CD14-positive monocyte (primary cell): ENCODE measurements at regions not wholly inside any gene's neighbourhood (a gene's known extent, or its start where the extent isn't known, plus 50 kb on each side); places are given as distances from the start of the nearest gene placed in this dataset.

Source experiments
- DNase-seq, 3 donors: peaks; one replicate each; pipeline ENCODE4 v3.0.0-alpha.2; 2011 to 2022
- H2AFZ ChIP-seq: 2 replicates; pipeline ENCODE4 v1.6.0; 2012; ENCODE audit warnings: mild to moderate bottlenecking, low read depth, low read length, inconsistent platforms; ENCODE audit not compliant: insufficient read depth, poor library complexity, severe bottlenecking
- H3K27ac ChIP-seq, 2 donors: 1 replicate in 1 of 2; 2 replicates in 1 of 2; pipeline ENCODE4 v1.5.1; 2012 to 2013; ENCODE audit warnings: low read length in 2 of 2, control low read depth in 1 of 2, inconsistent platforms in 1 of 2, low read depth in 1 of 2, mild to moderate bottlenecking in 1 of 2
- H3K27me3 ChIP-seq, 2 donors: one replicate each; pipeline versions ENCODE4 v1.6.0 to v1.6.1; 2011 to 2013; ENCODE audit warnings: low read length in 2 of 2; ENCODE audit not compliant: control insufficient read depth in 2 of 2, insufficient read depth in 2 of 2
- H3K36me3 ChIP-seq, 2 donors: replicated peaks in 1 of 2; 1 replicate in 1 of 2; 2 replicates in 1 of 2; pipeline versions ENCODE4 v1.5.1 to v1.6.1; 2012 to 2013; ENCODE audit warnings: low read length in 2 of 2, control low read depth in 1 of 2, inconsistent platforms in 1 of 2, mild to moderate bottlenecking in 1 of 2; ENCODE audit not compliant: insufficient read depth in 2 of 2, control insufficient read depth in 1 of 2
- H3K4me1 ChIP-seq, 2 donors: 1 replicate in 1 of 2; 2 replicates in 1 of 2; pipeline versions ENCODE4 v1.5.1 to v1.6.1; 2012 to 2013; ENCODE audit warnings: low read length in 2 of 2, control low read depth in 1 of 2, inconsistent platforms in 1 of 2, mild to moderate bottlenecking in 1 of 2, moderate library complexity in 1 of 2; ENCODE audit not compliant: insufficient read depth in 2 of 2, control insufficient read depth in 1 of 2
- H3K4me2 ChIP-seq: replicated peaks from 2 replicates; pipeline ENCODE3; 2012; ENCODE audit warnings: low read length, moderate library complexity, mild to moderate bottlenecking; ENCODE audit not compliant: poor library complexity, severe bottlenecking; ENCODE audit errors: extremely low read depth
- H3K4me3 ChIP-seq, 3 experiments: fragments of 200-600 bp in 1 of 3; sonication (generic) in 1 of 3; replicated peaks in 1 of 3; 1 replicate in 2 of 3; 2 replicates in 1 of 3; pipeline ENCODE4 v1.5.1; 2011 to 2013; ENCODE audit warnings: low read length in 3 of 3, mild to moderate bottlenecking in 3 of 3, control low read depth in 2 of 3, low read depth in 2 of 3, inconsistent platforms in 1 of 3, moderate library complexity in 1 of 3
- H3K79me2 ChIP-seq: 2 replicates; pipeline ENCODE4 v1.6.0; 2012; ENCODE audit warnings: mild to moderate bottlenecking, control low read depth, inconsistent platforms, low read length, moderate library complexity; ENCODE audit not compliant: insufficient read depth
- H3K9ac ChIP-seq: 2 replicates; pipeline ENCODE4 v1.6.0; 2017; ENCODE audit warnings: low read length, mild to moderate bottlenecking; ENCODE audit not compliant: insufficient read depth, poor library complexity, severe bottlenecking
- H3K9me3 ChIP-seq, 2 donors: replicated peaks in 1 of 2; 1 replicate in 1 of 2; 2 replicates in 1 of 2; pipeline versions ENCODE4 v1.5.1 to v1.6.1; 2012 to 2013; ENCODE audit warnings: low read length in 2 of 2, control low read depth in 1 of 2; ENCODE audit not compliant: control insufficient read depth in 1 of 2, insufficient read depth in 1 of 2
- H4K20me1 ChIP-seq: 2 replicates; pipeline ENCODE4 v1.6.0; 2012; ENCODE audit warnings: mild to moderate bottlenecking, low read length, control low read depth, moderate library complexity; ENCODE audit not compliant: insufficient read depth
- H3K27ac Mint-ChIP-seq, 7 donors: one replicate each; pipeline ENCODE4 v1.8.0; 2020; ENCODE audit warnings: mild to moderate bottlenecking in 7 of 7, mixed read lengths in 7 of 7, moderate library complexity in 6 of 7, inconsistent platforms in 2 of 7
- H3K27me3 Mint-ChIP-seq, 3 donors: one replicate each; pipeline ENCODE4 v1.8.0; 2021 to 2022; ENCODE audit warnings: low read depth in 3 of 3, mild to moderate bottlenecking in 3 of 3, mixed read lengths in 3 of 3, moderate library complexity in 3 of 3, inconsistent platforms in 1 of 3
- H3K36me3 Mint-ChIP-seq, 2 donors: one replicate each; pipeline ENCODE4 v1.8.0; 2020; ENCODE audit warnings: mixed read lengths in 2 of 2, inconsistent platforms in 1 of 2, mild to moderate bottlenecking in 1 of 2
- H3K4me1 Mint-ChIP-seq: one replicate; pipeline ENCODE4 v1.8.0; 2020; ENCODE audit warnings: mild to moderate bottlenecking, mixed read lengths
- H3K4me3 Mint-ChIP-seq, 2 donors: one replicate each; pipeline ENCODE4 v1.8.0; 2020; ENCODE audit warnings: mild to moderate bottlenecking in 2 of 2, mixed read lengths in 2 of 2, moderate library complexity in 1 of 2
- H3K9me3 Mint-ChIP-seq, 7 donors: one replicate each; pipeline ENCODE4 v1.8.0; 2020 to 2022; ENCODE audit warnings: mixed read lengths in 7 of 7, mild to moderate bottlenecking in 6 of 7, moderate library complexity in 6 of 7, inconsistent platforms in 2 of 7
- CTCF ChIP-seq: fragments of 200-600 bp; IDR thresholded peaks from one replicate; pipeline ENCODE4 v1.8.0; 2022; ENCODE audit warnings: antibody characterized with exemption, mild to moderate bottlenecking
- WGBS: methylation state at CpG from one replicate; pipeline ENCODE4 v1.1.5; 2013; ENCODE audit warnings: missing lambda C conversion rate; ENCODE audit not compliant: insufficient coverage; 5-methylcytosine and 5-hydroxymethylcytosine counted together
- intact Hi-C, 2 donors: fragments of 100-400 bp; cut with micrococcal nuclease; formaldehyde crosslinking; loops; one replicate each; pipeline versions ENCODE4 v1.15.0 to v1.15.1; 2023

GRCh38 chrX:4809571-4809970, 1096.1 kb upstream of the PRKX start:
- Mint-ChIP-seq H3K9me3 (peaks cover 0 to 12% (median 4%) of the 10 kb centered on the region in 7 donors), H3K27me3 (peaks cover 0 to 2% (median 0%) of the 10 kb centered on the region in 3 donors), H3K36me3 (no peaks in the 10 kb centered on the region), H3K27ac (no peak overlapping the region), H3K4me3 (no peak overlapping the region), H3K4me1 (no peaks in the 10 kb centered on the region)
- WGBS = no CpG with 5 or more reads among the region's 4 CpGs
- no peaks in the 10 kb centered on the region for H3K4me1 ChIP-seq
- H2AFZ ChIP-seq = no peak overlapping the region
- no peak overlapping the region for H3K4me3 ChIP-seq
- no peaks in the 10 kb centered on the region for H3K79me2 ChIP-seq
- no peak overlapping the region for H3K9ac ChIP-seq
- DNase-seq = no peak
- H3K9me3 ChIP-seq = no peaks in the 10 kb centered on the region
- no peaks in the 10 kb centered on the region for H3K27me3 ChIP-seq
- H3K27ac ChIP-seq = no peak overlapping the region
- H3K4me2 ChIP-seq = no peak overlapping the region
- H3K36me3 ChIP-seq = no peaks in the 10 kb centered on the region
- intact Hi-C loops = no loop called here
- TF ChIP-seq CTCF = no peak
- no peaks in the 10 kb centered on the region for H4K20me1 ChIP-seq

- H3K27me3 Mint-ChIP-seq = peaks cover 0 to 2% (median 1%) of the 10 kb centered on the region in 3 donors
- no peaks in the 10 kb centered on the region for H3K27me3 ChIP-seq
- no peak overlapping the region for H3K9ac ChIP-seq
- H3K27ac Mint-ChIP-seq = no peak overlapping the region
- H4K20me1 ChIP-seq = no peaks in the 10 kb centered on the region
- H3K36me3 ChIP-seq = no peaks in the 10 kb centered on the region
- WGBS = 100% methylated on average over 1 of the region's 4 CpGs
- intact Hi-C loops = no loop called here
- H3K4me1 Mint-ChIP-seq = no peaks in the 10 kb centered on the region
- H3K4me1 ChIP-seq = no peaks in the 10 kb centered on the region
- no peaks in the 10 kb centered on the region for H3K79me2 ChIP-seq
- no peak overlapping the region for H3K4me2 ChIP-seq
- no peak overlapping the region for H3K4me3 Mint-ChIP-seq
- H3K9me3 ChIP-seq = no peaks in the 10 kb centered on the region
- H3K9me3 Mint-ChIP-seq = peaks cover 0 to 14% (median 2%) of the 10 kb centered on the region in 7 donors
- no peaks in the 10 kb centered on the region for H3K36me3 Mint-ChIP-seq
- H3K27ac ChIP-seq = no peak overlapping the region
- no peak for TF ChIP-seq CTCF
- no peak overlapping the region for H2AFZ ChIP-seq
- H3K4me3 ChIP-seq = no peak overlapping the region
- no peak for DNase-seq
These were observed 1092.1 kb upstream of the PRKX start for GRCh38 chrX:4805502-4805901.
